Stimulated activated effector memory CD8-positive, alpha-beta T cell treated with anti-CD3 and anti-CD28 coated beads, Interleukin-12 subunit alpha, Interleukin-12 subunit beta, amount 100 ng/mL, for 72 hours (primary cell): ENCODE measurements at regions not wholly inside any gene's neighbourhood (a gene's known extent, or its start where the extent isn't known, plus 50 kb on each side); places are given as distances from the start of the nearest gene placed in this dataset.
A peak's percentile ranks its signal among the peaks of the same experiment; 100 is the strongest.

Source experiments
- ATAC-seq: fragments of 150-1000 bp; cut with Tn5 transposase; 2 replicates; pipeline ENCODE4 v1.10.0; 2021
- DNase-seq, 2 donors: peaks; one replicate each; pipeline ENCODE4 v3.0.0; 2021 to 2022; ENCODE audit warnings: low spot score in 2 of 2
- H3K27ac Mint-ChIP-seq: one replicate; pipeline ENCODE4 v1.8.0; 2022; ENCODE audit warnings: mild to moderate bottlenecking, mixed read lengths
- H3K36me3 Mint-ChIP-seq: one replicate; pipeline ENCODE4 v1.8.0; 2022; ENCODE audit warnings: mild to moderate bottlenecking, mixed read lengths
- H3K4me1 Mint-ChIP-seq: one replicate; pipeline ENCODE4 v1.8.0; 2022; ENCODE audit warnings: mixed read lengths
- H3K4me3 Mint-ChIP-seq: one replicate; pipeline ENCODE4 v1.8.0; 2022; ENCODE audit warnings: mild to moderate bottlenecking, mixed read lengths
- H3K9me3 Mint-ChIP-seq: one replicate; pipeline ENCODE4 v1.8.0; 2022; ENCODE audit warnings: mixed read lengths

GRCh38 chr5:82758881-82759280 is 318.3 kb downstream of the TMEM167A start:
- Mint-ChIP-seq H3K4me1 (no peaks in the 10 kb centered on the region), H3K9me3 (no peaks in the 10 kb centered on the region), H3K36me3 (no peaks in the 10 kb centered on the region), H3K27ac (no peak overlapping the region), H3K4me3 (no peak overlapping the region)
- ATAC-seq (no peak), DNase-seq (no peak)

DNA sequence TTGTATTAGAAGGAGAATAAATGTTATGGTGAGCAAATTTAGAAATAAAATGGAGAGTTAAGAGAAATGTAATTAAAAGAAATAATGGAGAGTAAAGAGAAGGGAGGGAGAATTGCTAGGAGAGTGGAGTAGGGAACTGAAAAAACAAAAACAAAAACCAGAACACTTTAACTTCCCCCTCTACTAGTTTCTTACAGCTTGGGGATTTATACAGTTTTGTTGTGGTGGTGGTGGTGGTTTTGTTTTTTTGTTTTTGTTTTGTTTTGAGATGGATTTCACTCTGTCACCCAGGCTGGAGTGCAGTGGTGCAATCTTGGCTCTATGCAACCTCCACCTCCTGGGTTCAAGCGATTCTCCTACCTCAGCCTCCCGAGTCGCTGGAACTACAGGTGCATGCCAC is 322.4 kb downstream of the TMEM167A start:
- H3K36me3 Mint-ChIP-seq: no peaks in the 10 kb centered on the region
- ATAC-seq: no peak
- no peak for DNase-seq
- no peaks in the 10 kb centered on the region for H3K4me1 Mint-ChIP-seq
- H3K4me3 Mint-ChIP-seq: no peak overlapping the region
- H3K9me3 Mint-ChIP-seq: no peaks in the 10 kb centered on the region
- no peak overlapping the region for H3K27ac Mint-ChIP-seq

DNA sequence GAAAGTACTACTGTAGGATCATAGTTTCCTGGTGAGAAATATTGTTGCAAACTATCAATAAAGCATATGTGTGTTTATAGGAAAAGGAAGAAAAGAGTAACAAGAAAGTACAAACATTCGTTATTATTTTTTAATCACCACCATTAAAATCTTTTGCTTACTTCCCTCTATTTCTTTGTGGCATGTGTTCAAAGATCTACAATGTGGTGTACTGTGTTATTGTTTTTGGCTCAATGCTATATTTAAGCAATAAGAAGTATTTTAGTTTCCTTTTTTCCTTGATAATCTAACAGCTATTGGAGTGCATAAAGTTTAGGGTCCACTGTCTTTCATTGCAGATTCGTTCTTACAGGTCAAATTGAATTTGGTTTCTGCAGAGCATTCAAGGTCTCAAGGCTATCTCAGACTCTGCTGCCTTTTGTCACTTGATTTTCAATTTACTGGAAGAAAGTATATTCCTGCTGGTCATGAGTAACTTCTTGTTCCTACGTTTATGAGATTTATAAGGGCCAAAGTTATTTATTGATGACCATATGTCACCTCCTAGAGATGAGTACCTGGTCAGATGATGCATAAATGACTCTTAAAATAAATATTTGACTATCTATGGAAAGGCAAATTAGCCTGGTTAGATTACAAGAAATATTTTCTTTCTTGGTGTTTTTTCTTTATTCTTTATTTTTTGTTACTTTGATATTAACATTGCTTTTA is 323.0 kb downstream of the TMEM167A start:
- ATAC-seq: no peak
- Mint-ChIP-seq H3K9me3 (no peaks in the 10 kb centered on the region), H3K4me3 (no peak overlapping the region), H3K36me3 (no peaks in the 10 kb centered on the region), H3K4me1 (peaks cover 2% of the 10 kb centered on the region), H3K27ac (no peak overlapping the region)
- DNase-seq: no peak

GRCh38 chr5:82753374-82753773 is 323.8 kb downstream of the TMEM167A start:
- H3K27ac Mint-ChIP-seq: no peak overlapping the region
- H3K36me3 Mint-ChIP-seq: no peaks in the 10 kb centered on the region
- H3K4me3 Mint-ChIP-seq: no peak overlapping the region
- H3K4me1 Mint-ChIP-seq: peaks cover 11% of the 10 kb centered on the region
- ATAC-seq: no peak
- H3K9me3 Mint-ChIP-seq: no peaks in the 10 kb centered on the region
- no peak for DNase-seq

DNA sequence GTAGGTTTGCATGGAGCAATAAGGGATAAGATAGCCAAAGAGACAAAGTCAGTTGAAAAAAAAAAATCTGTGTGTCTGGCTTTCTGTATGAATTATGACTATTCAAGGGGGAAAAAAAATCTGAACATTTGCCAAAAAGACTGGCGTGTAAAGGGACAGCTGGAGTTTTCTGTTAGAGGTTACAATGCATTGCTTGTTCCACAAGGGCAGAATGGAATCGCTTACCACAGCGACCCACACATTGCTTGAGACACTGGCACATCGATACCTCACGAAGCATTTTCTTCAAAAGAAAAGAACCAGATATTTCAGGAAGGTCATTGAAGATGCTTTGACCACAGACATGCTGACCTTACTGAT is 327.8 kb downstream of the TMEM167A start:
- ATAC-seq (no peak), DNase-seq (no peak)
- Mint-ChIP-seq H3K4me3 (no peak overlapping the region), H3K4me1 (peaks cover 17% of the 10 kb centered on the region), H3K27ac (no peak overlapping the region), H3K9me3 (peaks cover 2% of the 10 kb centered on the region), H3K36me3 (no peaks in the 10 kb centered on the region)

GRCh38 chr5:82748688-82749460 is 328.3 kb downstream of the TMEM167A start:
- Mint-ChIP-seq H3K9me3 (peaks cover 2% of the 10 kb centered on the region), H3K4me1 (peaks cover 17% of the 10 kb centered on the region), H3K27ac (no peak overlapping the region), H3K4me3 (no peak overlapping the region), H3K36me3 (no peaks in the 10 kb centered on the region)
- DNase-seq (no peak), ATAC-seq (peak; percentile 46)

DNA sequence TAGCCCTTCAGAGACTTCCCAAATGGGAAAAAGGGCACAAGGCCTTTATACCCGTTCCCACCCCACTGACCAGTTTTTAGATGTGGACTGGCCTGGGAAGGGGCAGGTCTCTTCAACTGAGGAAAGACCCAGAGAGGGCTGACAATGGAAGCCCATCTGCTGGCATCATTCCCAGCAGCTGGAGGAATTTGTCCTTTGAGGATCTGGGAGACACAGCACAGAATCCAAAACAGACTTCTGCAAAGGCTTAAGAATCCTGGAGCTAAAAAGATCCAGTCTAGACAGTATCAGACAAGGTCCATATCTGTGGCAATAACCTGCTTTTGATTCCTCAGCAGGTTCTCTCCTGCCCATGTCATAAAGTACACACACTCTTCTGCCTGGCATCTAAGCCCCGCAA is 329.2 kb downstream of the TMEM167A start:
- ATAC-seq (no peak), DNase-seq (no peak)
- Mint-ChIP-seq H3K27ac (no peak overlapping the region), H3K4me1 (peaks cover 17% of the 10 kb centered on the region), H3K4me3 (no peak overlapping the region), H3K36me3 (no peaks in the 10 kb centered on the region), H3K9me3 (peaks cover 2% of the 10 kb centered on the region)

- ATAC-seq (no peak), DNase-seq (no peak)
- no peak overlapping the region for H3K4me3 Mint-ChIP-seq
- peaks cover 17% of the 10 kb centered on the region for H3K4me1 Mint-ChIP-seq
- H3K27ac Mint-ChIP-seq: no peak overlapping the region
- no peaks in the 10 kb centered on the region for H3K36me3 Mint-ChIP-seq
- H3K9me3 Mint-ChIP-seq: peaks cover 2% of the 10 kb centered on the region
Observed at GRCh38 chr5:82745016-82745415, 332.2 kb downstream of the TMEM167A start.

DNA sequence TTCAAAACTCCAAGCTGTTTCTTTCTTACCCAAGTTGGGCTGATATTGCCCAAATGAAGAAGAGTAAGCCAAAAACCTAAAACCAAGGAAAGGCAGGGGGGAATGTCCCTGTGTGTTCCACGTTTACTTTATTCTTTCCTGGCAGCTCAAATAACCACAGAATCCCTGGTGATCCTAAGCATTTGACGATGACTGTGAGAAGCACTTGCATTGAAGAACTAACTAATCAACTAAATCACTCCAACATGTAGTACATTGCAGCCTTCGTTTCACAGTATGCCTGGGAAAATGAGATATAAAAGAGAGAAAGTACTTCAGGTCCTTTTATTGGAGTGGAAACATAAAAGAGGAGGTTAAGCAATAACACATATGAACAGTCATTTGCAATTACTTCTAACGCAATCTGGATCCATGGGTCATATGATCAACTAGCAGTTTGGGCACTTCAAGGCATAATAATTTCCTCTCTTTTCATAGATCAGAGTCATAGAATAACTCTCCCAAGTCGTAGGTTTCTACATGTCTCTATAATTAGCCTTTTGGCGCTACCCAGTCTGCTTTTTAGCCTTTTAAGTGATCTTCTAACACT is 338.4 kb downstream of the TMEM167A start:
- no peak for ATAC-seq
- Mint-ChIP-seq H3K4me3 (no peak overlapping the region), H3K4me1 (no peaks in the 10 kb centered on the region), H3K36me3 (no peaks in the 10 kb centered on the region), H3K27ac (no peak overlapping the region), H3K9me3 (no peaks in the 10 kb centered on the region)
- no peak for DNase-seq

- Mint-ChIP-seq H3K4me1 (no peaks in the 10 kb centered on the region), H3K9me3 (peaks cover 4% of the 10 kb centered on the region), H3K27ac (no peak overlapping the region), H3K36me3 (no peaks in the 10 kb centered on the region), H3K4me3 (no peak overlapping the region)
- ATAC-seq: no peak
- no peak for DNase-seq
Observed at GRCh38 chr5:82735160-82735789, 341.9 kb downstream of the TMEM167A start.

- no peak for ATAC-seq
- Mint-ChIP-seq H3K9me3 (peaks cover 4% of the 10 kb centered on the region), H3K36me3 (no peaks in the 10 kb centered on the region), H3K4me3 (no peak overlapping the region), H3K27ac (no peak overlapping the region), H3K4me1 (no peaks in the 10 kb centered on the region)
- DNase-seq: no peak
Observed at GRCh38 chr5:82734347-82734746, 342.8 kb downstream of the TMEM167A start.

DNA sequence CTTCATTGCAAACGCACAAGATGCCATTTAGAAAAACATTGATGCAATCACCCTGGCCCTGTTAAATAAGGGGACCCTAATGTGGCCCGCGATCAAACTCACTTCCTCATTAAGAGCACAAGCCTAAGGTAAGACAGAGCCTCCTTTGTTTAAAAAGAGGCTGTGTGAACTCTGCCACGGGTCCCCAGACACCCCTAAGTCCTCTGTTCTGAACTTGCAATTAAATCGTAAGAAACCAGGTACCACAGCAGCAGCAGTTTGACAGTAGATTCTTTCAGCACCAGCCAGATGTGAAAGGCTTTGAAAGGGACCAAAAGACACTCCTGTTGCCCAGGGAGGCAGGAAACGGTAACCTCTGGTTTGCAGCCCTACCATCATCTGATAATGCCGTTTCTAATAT is 346.3 kb downstream of the TMEM167A start:
- DNase-seq (no peak), ATAC-seq (no peak)
- no peaks in the 10 kb centered on the region for H3K4me1 Mint-ChIP-seq
- H3K4me3 Mint-ChIP-seq: no peak overlapping the region
- H3K9me3 Mint-ChIP-seq: peaks cover 4% of the 10 kb centered on the region
- no peaks in the 10 kb centered on the region for H3K36me3 Mint-ChIP-seq
- no peak overlapping the region for H3K27ac Mint-ChIP-seq

DNA sequence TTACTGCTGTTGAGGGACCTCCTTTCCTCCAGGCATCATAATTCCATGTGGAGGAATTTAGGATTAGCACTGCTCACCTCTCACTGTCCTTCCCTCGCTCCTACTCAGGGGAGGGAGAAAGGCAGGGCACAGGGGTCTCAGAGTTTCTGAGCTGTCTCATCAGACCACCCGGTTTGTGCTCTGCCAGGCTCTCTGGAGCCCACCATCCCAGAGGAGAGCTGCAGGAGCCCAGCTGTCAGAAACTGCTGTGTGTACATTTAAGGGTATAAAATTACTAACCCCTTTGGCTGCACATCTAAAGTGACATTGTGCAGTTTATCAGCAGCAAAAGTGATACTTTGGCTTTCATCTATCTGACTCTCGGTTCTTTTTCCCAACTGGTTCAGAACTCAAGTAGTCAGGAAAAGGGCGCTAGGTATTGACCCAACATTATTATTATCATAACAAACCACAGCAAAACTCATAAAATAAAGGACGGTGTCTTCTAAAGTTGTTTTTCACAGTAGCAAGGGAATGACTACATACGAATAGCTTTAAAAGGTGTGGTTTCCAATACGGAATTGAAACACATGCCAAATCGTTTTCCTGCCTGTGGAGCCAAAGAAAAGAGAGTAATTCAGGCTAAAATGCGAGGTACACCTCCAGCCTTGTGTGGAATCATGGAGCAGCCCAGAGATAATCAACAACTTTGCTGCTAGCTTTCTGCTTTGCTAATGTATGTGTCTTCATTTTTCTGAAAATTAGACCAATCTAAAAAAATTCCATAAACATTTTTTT is 348.1 kb downstream of the TMEM167A start:
- H3K36me3 Mint-ChIP-seq: no peaks in the 10 kb centered on the region
- H3K27ac Mint-ChIP-seq: no peak overlapping the region
- no peaks in the 10 kb centered on the region for H3K4me1 Mint-ChIP-seq
- ATAC-seq: no peak
- no peak overlapping the region for H3K4me3 Mint-ChIP-seq
- DNase-seq: no peak
- peaks cover 6% of the 10 kb centered on the region for H3K9me3 Mint-ChIP-seq

DNA sequence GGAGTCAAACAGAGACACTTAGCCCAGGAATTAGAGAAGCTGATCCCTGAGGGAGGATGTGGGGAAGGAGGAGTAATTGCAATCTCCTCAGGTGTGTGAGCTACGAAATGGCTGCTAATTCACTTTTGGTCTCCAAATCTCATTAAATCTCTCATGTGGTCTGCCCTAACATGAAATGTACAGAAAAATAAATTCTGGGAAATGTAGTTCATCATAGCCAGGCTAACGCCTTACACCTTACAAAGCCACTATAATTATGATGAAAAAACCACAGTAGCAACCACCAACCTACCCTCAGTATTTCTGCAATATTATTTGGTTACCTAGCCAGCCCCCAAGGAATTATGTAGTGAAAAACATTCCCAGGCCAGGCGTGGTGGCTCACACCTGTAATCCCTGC is 354.0 kb downstream of the TMEM167A start:
- peaks cover 5% of the 10 kb centered on the region for H3K4me1 Mint-ChIP-seq
- H3K9me3 Mint-ChIP-seq: peaks cover 2% of the 10 kb centered on the region
- no peak overlapping the region for H3K27ac Mint-ChIP-seq
- DNase-seq (no peak), ATAC-seq (no peak)
- H3K36me3 Mint-ChIP-seq: no peaks in the 10 kb centered on the region
- H3K4me3 Mint-ChIP-seq: no peak overlapping the region

DNA sequence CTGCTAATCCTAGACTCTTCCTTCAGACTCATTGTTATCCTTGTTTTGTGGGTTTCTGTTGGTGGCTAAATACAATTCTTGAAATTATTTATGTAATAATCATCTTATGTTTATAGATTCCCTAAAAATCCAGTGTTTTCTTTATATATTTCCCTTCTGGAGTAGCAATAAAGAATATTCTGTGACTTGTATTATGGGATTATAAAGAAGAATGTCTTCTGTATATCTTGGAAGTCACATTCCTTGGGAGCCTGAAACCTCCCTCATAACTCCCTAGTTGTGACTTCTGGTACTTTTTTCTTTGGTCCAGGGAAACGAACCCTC is 356.1 kb downstream of the TMEM167A start:
- H3K4me3 Mint-ChIP-seq: no peak overlapping the region
- ATAC-seq (no peak), DNase-seq (no peak)
- H3K4me1 Mint-ChIP-seq: peaks cover 5% of the 10 kb centered on the region
- peaks cover 2% of the 10 kb centered on the region for H3K9me3 Mint-ChIP-seq
- H3K27ac Mint-ChIP-seq: no peak overlapping the region
- H3K36me3 Mint-ChIP-seq: no peaks in the 10 kb centered on the region
